ENCODE measurements at regions not wholly inside any gene's neighbourhood (a gene's known extent, or its start where the extent isn't known, plus 50 kb on each side); places are given as distances from the start of the nearest gene placed in this dataset.

DNA sequence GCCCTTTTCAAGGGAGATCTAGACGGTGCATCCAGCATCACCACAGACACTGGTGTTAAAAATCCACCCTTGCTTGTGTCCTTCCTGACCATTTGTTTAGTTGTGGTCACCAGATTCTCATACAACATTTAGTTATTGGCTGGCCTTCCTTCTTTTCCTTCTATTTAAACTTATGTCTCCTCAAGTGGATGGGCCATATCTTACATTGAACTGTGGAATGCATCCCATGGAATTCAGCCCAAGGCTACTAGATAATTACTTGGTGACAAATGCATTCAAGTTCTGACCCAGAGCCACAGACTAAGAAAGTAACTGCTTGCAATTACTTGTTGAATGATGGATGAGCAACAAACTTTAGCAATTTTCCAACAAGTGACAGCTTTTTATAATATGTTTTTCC lies 198.9 kb upstream of the SSTR4 start:
- 13% methylated on average over 1 of the region's 1 CpG for WGBS (ENCODE audit: low lambda C conversion rate)
- in situ Hi-C loops (cut with HindIII; ENCODE audit: extremely low pct_ligation_motif_present, low pct_unique_long_range_greater_than_20kb): no loop called here
- H3K27ac ChIP-seq (ENCODE audit: extremely low read length, insufficient read depth, low read length): no peak overlapping the region
- DNase-seq (ENCODE audit: low spot score) (no peak), ATAC-seq (no peak), FAIRE-seq (no peak)
- BruUV-seq (replicated peaks): no TSS peak
- H3K4me2 ChIP-seq (ENCODE audit: low read depth, low read length): no peak overlapping the region
- H4K20me1 ChIP-seq (ENCODE audit: insufficient read depth, low read length): no peaks in the 10 kb centered on the region
- no peak overlapping the region for H3K4me3 ChIP-seq (replicated peaks in 1 of 3; ENCODE audit: insufficient read depth in 1 of 3, low read depth in 2 of 3, low read length in 3 of 3)
- no peaks in the 10 kb centered on the region; a peak in 1 of 5 replicates for H3K27me3 ChIP-seq (ENCODE audit: control insufficient read depth in 1 of 2, insufficient read depth in 2 of 2, low read length in 2 of 2)
- no peak overlapping the region for H2AFZ ChIP-seq (ENCODE audit: low read length)
- no peaks in the 10 kb centered on the region for H3K79me2 ChIP-seq (ENCODE audit: insufficient read depth, low read length)
- no peaks in the 10 kb centered on the region for H3K9me3 ChIP-seq (ENCODE audit: low read length)
- no peak for TF ChIP-seq FOXJ3 (CRISPR knock-in tag; IDR thresholded peaks at IDR 0.05; ENCODE audit: borderline replicate concordance)
- no peak for TF ChIP-seq IKZF4 (CRISPR knock-in tag; IDR thresholded peaks at IDR 0.05; ENCODE audit: borderline replicate concordance, low read depth, not compliant biosample characterization)
- TF ChIP-seq MXD4 (CRISPR knock-in tag; IDR thresholded peaks at IDR 0.05): no peak
- TF ChIP-seq TAF15 (IDR thresholded peaks at IDR 0.05; ENCODE audit: low read depth, low read length, poor library complexity, severe bottlenecking): no peak
- TF ChIP-seq, protein P1, sequence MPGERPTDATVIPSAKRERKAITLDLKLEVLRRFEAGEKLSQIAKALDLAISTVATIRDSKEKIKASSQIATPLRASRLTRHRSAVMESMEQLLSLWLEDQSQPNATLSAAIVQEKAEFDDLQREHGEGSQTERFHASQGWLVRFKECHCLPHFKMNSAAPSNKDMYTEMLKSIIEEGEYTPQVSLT (CRISPR knock-in tag; IDR thresholded peaks at IDR 0.05; ENCODE audit: borderline replicate concordance, low read depth): no peak
- no peak for TF ChIP-seq SOX5 (CRISPR knock-in tag; IDR thresholded peaks at IDR 0.05; ENCODE audit: borderline replicate concordance)
- TF ChIP-seq NR2F1 (CRISPR knock-in tag; IDR thresholded peaks at IDR 0.05): no peak
- TF ChIP-seq PCBP1 (IDR thresholded peaks at IDR 0.05; ENCODE audit: borderline replicate concordance, low read depth, low read length): no peak
- TF ChIP-seq ZFP1 (CRISPR knock-in tag; IDR thresholded peaks at IDR 0.05): no peak
- no peak for TF ChIP-seq SPEN (CRISPR knock-in tag; IDR thresholded peaks at IDR 0.05; ENCODE audit: low read depth)
- TF ChIP-seq, protein P2, sequence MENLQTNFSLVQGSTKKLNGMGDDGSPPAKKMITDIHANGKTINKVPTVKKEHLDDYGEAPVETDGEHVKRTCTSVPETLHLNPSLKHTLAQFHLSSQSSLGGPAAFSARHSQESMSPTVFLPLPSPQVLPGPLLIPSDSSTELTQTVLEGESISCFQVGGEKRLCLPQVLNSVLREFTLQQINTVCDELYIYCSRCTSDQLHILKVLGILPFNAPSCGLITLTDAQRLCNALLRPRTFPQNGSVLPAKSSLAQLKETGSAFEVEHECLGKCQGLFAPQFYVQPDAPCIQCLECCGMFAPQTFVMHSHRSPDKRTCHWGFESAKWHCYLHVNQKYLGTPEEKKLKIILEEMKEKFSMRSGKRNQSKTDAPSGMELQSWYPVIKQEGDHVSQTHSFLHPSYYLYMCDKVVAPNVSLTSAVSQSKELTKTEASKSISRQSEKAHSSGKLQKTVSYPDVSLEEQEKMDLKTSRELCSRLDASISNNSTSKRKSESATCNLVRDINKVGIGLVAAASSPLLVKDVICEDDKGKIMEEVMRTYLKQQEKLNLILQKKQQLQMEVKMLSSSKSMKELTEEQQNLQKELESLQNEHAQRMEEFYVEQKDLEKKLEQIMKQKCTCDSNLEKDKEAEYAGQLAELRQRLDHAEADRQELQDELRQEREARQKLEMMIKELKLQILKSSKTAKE (CRISPR knock-in tag; IDR thresholded peaks at IDR 0.05; ENCODE audit: borderline replicate concordance): no peak
- TF ChIP-seq ZBTB7B (CRISPR knock-in tag; IDR thresholded peaks at IDR 0.05): no peak
- no peak for TF ChIP-seq ZNF496 (CRISPR knock-in tag; IDR thresholded peaks at IDR 0.05; ENCODE audit: insufficient replicate concordance)
- TF ChIP-seq CEBPB (IDR thresholded peaks at IDR 0.05; ENCODE audit: borderline replicate concordance, low read depth, low read length): no peak
- TF ChIP-seq, protein P3, sequence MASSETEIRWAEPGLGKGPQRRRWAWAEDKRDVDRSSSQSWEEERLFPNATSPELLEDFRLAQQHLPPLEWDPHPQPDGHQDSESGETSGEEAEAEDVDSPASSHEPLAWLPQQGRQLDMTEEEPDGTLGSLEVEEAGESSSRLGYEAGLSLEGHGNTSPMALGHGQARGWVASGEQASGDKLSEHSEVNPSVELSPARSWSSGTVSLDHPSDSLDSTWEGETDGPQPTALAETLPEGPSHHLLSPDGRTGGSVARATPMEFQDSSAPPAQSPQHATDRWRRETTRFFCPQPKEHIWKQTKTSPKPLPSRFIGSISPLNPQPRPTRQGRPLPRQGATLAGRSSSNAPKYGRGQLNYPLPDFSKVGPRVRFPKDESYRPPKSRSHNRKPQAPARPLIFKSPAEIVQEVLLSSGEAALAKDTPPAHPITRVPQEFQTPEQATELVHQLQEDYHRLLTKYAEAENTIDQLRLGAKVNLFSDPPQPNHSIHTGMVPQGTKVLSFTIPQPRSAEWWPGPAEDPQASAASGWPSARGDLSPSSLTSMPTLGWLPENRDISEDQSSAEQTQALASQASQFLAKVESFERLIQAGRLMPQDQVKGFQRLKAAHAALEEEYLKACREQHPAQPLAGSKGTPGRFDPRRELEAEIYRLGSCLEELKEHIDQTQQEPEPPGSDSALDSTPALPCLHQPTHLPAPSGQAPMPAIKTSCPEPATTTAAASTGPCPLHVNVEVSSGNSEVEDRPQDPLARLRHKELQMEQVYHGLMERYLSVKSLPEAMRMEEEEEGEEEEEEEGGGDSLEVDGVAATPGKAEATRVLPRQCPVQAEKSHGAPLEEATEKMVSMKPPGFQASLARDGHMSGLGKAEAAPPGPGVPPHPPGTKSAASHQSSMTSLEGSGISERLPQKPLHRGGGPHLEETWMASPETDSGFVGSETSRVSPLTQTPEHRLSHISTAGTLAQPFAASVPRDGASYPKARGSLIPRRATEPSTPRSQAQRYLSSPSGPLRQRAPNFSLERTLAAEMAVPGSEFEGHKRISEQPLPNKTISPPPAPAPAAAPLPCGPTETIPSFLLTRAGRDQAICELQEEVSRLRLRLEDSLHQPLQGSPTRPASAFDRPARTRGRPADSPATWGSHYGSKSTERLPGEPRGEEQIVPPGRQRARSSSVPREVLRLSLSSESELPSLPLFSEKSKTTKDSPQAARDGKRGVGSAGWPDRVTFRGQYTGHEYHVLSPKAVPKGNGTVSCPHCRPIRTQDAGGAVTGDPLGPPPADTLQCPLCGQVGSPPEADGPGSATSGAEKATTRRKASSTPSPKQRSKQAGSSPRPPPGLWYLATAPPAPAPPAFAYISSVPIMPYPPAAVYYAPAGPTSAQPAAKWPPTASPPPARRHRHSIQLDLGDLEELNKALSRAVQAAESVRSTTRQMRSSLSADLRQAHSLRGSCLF (CRISPR knock-in tag; IDR thresholded peaks at IDR 0.05; ENCODE audit: borderline replicate concordance): no peak
- TF ChIP-seq HMG20A (CRISPR knock-in tag; IDR thresholded peaks at IDR 0.05; ENCODE audit: borderline replicate concordance): no peak
- TF ChIP-seq ZNF761 (CRISPR knock-in tag; conservative IDR thresholded peaks at IDR 0.05): no peak
- TF ChIP-seq ZSCAN30 (CRISPR knock-in tag; IDR thresholded peaks at IDR 0.05): no peak
- H3K9ac ChIP-seq (ENCODE audit: insufficient read depth, low read depth, low read length): no peak overlapping the region
- no peaks in the 10 kb centered on the region for H3K4me1 ChIP-seq (ENCODE audit: insufficient read depth, low read length)
- ChIA-PET POLR2A (no interaction called here), CTCF (ENCODE audit: low intra/inter-chr PET ratio, low total read pairs) (no interaction called here)
- intact Hi-C loops (cut with micrococcal nuclease; ENCODE audit: unreplicated experiment): no loop called here
- no peaks in the 10 kb centered on the region for H3K36me3 ChIP-seq (replicated peaks in 1 of 2; ENCODE audit: control insufficient read depth in 1 of 2, insufficient read depth in 2 of 2, low read length in 2 of 2)

Measured in HepG2 (cell line).